ELR (cell line): ENCODE measurements at regions not wholly inside any gene's neighbourhood (a gene's known extent, or its start where the extent isn't known, plus 50 kb on each side); places are given as distances from the start of the nearest gene placed in this dataset.
"Not testable (repeated sequence)": the region's sequence is repeated elsewhere in the genome, so short reads cannot be mapped to it uniquely, and the experiment has no call there.

Source experiments
- DNase-seq: peaks from one replicate; pipeline ENCODE4 v3.0.0-alpha.2; 2015; ENCODE audit warnings: low read depth

- DNase-seq, result no peak
Observed at GRCh38 chr20:22070610-22071058, 365.2 kb downstream of the PAX1 start.

GRCh38 chr20:22063753-22064152, 358.3 kb downstream of the PAX1 start:
- no peak for DNase-seq

GRCh38 chr20:22062874-22063273, 357.4 kb downstream of the PAX1 start:
- DNase-seq, result no peak

GRCh38 chr20:22060610-22061009, 355.1 kb downstream of the PAX1 start:
- DNase-seq, result no peak

- no peak for DNase-seq
Observed at GRCh38 chr20:22058746-22059145, 353.3 kb downstream of the PAX1 start.

- no peak for DNase-seq
Observed at GRCh38 chr20:22055981-22056380, 350.5 kb downstream of the PAX1 start.

- DNase-seq, result no peak
Observed at GRCh38 chr20:22052025-22052650, 346.7 kb downstream of the PAX1 start.

GRCh38 chr20:22045956-22046507, 340.6 kb downstream of the PAX1 start:
- not testable (repeated sequence) for DNase-seq

- no peak for DNase-seq
Observed at GRCh38 chr20:22027423-22027822, 322.0 kb downstream of the PAX1 start.

GRCh38 chr20:22020201-22020600, 314.7 kb downstream of the PAX1 start:
- no peak for DNase-seq

GRCh38 chr20:22008456-22008855, 303.0 kb downstream of the PAX1 start:
- DNase-seq, result no peak

- DNase-seq, result no peak
Observed at GRCh38 chr20:22006306-22006705, 300.8 kb downstream of the PAX1 start.

GRCh38 chr20:22005535-22005934, 300.1 kb downstream of the PAX1 start:
- DNase-seq, result no peak

GRCh38 chr20:22004946-22005345, 299.5 kb downstream of the PAX1 start:
- no peak for DNase-seq

GRCh38 chr20:22003680-22004079, 298.2 kb downstream of the PAX1 start:
- DNase-seq, result no peak

GRCh38 chr20:22001886-22002285, 296.4 kb downstream of the PAX1 start:
- DNase-seq, result no peak

- DNase-seq, result no peak
Observed at GRCh38 chr20:21995461-21995860, 290.0 kb downstream of the PAX1 start.

- no peak for DNase-seq
Observed at GRCh38 chr20:21994203-21994602, 288.7 kb downstream of the PAX1 start.

- DNase-seq, result no peak
Observed at GRCh38 chr20:21982559-21982958, 277.1 kb downstream of the PAX1 start.

GRCh38 chr20:21981597-21982344, 276.3 kb downstream of the PAX1 start:
- no peak for DNase-seq

- DNase-seq, result no peak
Observed at GRCh38 chr20:21981179-21981578, 275.7 kb downstream of the PAX1 start.

GRCh38 chr20:21971436-21971835, 266.0 kb downstream of the PAX1 start:
- DNase-seq, result no peak

- DNase-seq, result no peak
Observed at GRCh38 chr20:21968486-21968885, 263.0 kb downstream of the PAX1 start.
